ENCODE measurements at regions not wholly inside any gene's neighbourhood (a gene's known extent, or its start where the extent isn't known, plus 50 kb on each side); places are given as distances from the start of the nearest gene placed in this dataset.

DNA sequence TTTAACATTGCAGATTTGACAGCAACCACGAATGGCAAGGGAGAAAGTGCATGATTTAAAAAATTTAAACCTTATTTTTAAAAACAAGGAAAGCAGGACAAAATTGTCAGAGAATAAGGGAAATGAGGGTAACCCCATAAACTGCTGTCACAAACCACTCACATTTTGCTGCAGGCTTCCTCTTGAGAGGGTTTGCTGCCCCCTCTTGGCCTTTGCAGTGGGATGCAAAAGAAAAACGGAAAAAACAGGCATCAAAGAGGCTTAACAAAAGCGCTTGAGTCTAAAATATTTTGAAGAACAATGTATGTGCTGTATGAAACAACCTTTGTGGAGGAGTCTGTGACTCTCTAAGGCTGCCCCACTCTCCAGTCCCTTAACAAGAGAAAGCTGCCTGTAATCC, 91.6 kb downstream of the TMX3 start:
- peak; percentile 69 for DNase-seq (ENCODE audit: low read depth, low spot score)

DNA sequence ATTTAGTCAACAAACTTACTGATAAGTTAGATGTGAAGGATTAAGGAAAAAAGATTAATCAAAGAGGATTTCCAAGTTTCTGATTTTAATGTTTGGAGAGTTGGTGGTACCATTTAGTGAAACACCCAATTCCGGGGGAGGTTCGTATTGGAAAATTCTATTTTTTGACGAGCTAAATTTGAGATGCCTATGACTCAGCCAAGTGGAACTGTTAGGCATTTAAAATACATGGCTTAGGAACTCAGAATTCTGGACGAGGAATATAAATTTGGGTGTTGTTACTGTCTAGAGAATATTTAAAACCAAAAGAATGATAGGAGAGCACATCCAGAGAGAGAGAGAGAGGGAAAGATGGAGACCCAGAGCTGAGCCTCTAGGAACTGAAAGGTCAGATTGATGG, 103.6 kb downstream of the TMX3 start:
- no peak for DNase-seq (ENCODE audit: low read depth, low spot score)

DNA sequence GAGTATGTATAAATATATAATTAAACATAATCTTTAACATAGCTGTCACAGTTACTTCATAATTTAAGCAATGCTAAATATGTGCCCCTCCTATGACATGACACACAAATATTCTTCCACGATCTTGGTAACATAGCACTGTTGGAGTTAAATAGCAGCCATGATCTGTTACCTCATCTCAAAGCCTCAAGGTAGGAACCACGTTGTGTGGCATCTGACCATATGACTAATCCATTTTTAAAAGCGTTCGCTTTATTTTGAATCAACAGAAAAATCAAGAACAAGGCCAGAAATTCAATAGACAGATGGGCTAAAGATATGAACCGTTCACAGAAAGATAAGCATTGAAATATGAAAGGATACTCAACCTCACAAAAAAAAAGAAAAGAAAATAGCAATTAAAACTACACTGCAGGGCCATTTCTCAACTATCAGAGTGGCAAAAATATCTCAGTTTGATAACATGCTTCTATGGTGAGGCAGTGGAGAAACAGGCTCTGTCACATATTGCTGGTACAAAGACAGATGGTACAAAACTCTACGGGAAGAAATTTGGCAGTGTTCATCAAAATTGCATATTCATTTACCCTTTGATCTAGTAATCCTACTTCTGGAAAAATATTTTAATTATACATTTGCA, 105.9 kb downstream of the TMX3 start:
- no peak for DNase-seq (ENCODE audit: low read depth, low spot score)

DNA sequence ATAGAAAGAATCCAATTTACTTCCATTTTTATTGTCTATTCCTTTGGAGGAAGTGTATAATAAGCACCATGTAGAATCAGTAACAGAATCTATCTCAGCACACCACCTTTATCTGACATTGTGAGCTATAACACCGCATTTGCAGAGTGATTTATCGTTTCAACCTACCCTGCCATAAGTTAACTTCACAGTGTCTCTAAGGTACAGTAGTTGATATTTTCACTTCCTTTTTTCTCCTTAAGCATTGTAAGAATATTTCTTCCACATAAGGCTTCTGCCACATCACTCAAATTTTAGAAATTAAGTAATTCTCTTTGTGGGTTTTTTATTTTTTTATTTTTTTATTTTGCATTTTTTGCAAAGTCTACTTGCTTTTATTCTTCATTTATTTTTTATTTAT, 107.1 kb downstream of the TMX3 start:
- no peak for DNase-seq (ENCODE audit: low read depth, low spot score)

DNA sequence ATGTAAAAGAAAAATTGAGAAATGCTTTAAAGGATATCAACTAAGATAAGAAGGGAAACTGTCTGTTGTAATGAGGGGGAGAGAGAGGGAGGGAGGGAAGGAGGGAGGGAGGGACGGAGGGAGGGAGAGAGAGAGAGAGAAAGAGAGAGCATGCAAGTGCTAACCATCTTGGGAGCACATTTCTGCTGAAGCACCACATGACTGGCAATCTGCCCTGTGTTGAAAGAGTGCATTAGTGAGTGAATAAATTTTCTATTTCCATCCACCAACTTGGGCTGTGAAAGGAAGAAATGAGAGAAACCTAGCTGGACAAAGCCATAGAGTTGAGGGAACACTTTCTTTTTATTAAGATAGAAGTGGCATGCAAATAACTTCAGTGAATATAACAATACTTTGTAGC, 110.7 kb downstream of the TMX3 start:
- no peak for DNase-seq (ENCODE audit: low read depth, low spot score)

DNA sequence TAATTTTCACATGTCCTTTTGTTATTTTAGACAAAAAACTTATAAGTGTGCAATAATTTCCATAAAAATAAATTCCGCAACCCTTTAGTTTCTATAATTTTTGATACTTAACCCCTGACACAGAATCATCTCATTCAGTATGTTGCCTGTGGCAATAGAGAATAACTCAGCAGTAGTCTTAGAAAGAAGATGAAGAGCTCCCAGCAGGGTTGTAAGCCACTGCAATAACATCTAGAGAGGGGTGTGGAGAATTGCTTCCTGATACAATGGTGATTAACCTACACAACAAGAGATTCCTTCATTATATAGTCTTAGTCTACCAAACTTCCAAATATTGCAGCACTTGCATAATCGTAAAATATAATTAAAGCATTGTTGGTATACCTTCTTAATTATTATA, 118.9 kb downstream of the TMX3 start:
- no peak for DNase-seq (ENCODE audit: low read depth, low spot score)

DNA sequence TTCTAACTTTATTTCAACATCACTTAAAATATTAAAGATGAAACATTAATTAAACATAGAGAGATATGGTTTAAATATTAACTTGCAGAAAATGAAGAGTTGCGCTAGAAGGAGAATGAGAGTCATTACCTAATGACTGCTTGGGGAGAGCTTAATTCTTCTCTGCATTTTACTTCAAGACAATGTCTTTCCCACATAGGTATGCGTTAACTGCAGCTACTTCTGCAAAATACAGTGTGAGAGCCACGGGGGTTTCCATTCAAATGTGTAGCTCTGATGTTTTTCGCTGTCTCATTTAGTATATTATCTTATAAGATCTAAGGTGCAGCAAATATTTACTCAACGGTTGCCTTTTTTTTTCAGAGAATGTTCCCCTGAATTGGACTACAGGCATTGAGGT, 126.7 kb downstream of the TMX3 start:
- DNase-seq (ENCODE audit: low read depth, low spot score), result no peak

DNA sequence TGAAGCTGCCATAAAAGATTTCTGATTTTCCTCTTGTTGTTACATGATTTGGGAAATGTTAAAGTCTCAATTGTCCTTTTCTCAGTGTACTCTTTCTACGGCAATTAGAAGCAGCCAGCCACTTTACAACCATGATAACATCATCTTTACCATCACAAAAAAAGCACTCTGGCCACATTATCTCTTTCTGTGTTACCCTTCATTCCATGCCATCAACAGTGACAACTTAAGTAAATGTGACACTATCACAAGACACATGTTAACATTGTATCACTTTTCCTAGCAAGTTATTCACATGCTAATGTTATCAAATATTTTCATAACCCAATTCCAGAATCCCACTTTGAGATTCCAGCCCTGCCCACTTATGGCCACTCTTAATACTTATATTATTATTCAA, 131.2 kb downstream of the TMX3 start:
- DNase-seq (ENCODE audit: low read depth, low spot score), result no peak

DNA sequence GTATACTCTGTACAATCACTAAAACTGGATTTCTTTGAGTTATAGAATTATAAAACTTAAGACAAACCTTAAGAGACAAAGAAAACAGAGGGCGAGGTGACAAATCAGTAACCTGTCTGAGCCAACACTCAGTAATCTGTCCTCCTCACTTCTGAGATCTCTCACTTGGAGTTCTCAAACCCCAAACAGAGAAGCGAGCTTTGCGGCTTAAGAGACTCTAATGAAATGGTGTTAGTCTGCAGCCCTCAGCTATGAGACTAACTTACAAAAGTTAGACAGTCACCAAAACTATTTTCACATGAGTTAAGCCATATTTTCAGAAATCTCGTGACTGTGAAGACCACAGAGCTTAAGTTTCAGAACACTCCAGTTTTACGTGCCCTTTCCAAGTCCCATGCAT, 140.6 kb downstream of the TMX3 start:
- no peak for DNase-seq (ENCODE audit: low read depth, low spot score)

DNA sequence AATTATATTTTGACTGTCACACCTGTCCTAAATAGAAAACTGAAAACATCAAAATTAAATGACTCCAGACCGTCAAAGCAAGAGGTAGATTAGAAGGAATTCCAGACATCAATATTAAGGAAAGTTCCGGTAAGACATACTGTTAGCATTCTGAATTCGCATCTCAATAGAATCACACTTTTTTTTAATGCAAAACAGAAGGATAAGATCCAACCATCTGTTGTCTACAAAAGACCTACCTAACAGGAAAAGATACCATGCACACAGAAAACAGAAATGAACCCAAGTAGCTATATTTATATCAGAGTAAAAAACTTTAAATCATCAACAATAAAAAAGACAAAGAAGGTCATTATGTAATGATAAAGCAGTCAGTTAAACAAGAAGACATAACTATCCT, 145.0 kb downstream of the TMX3 start:
- no peak for DNase-seq (ENCODE audit: low read depth, low spot score)

DNA sequence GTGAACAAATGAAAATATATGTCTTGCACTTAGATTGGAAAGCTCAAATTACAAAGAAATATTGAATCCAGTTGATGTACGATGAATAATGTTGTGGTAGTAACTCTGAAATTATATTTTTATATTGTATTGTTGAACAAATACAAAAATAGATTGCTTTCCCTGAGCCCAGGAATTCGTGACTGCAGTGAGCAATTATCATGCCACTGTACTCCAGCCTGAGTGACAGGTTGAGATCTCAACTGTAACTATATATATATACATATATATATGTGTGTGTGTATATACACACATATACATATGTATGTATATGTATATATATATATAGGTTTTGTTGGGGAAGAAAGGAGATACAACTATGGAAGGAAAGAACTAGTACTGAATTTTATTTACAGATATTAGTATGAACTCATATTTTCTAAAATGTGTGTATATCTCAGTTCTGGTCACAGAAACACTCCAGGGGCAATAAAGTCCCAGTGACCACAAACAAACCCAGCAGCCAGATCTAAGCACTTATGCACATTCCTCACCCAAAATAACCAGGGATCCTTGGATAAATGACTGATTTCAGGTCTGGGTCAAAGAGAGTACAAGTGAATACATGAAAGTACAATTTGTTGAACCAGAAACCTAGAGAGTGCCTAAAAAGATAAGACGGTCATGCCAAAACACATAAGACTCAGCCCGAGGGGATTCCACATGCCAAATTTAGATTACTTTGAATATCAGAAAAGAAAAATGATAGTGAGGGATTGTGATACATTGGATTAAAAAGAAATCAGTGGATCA, 146.3 kb downstream of the TMX3 start:
- no peak for DNase-seq (ENCODE audit: low read depth, low spot score)

DNA sequence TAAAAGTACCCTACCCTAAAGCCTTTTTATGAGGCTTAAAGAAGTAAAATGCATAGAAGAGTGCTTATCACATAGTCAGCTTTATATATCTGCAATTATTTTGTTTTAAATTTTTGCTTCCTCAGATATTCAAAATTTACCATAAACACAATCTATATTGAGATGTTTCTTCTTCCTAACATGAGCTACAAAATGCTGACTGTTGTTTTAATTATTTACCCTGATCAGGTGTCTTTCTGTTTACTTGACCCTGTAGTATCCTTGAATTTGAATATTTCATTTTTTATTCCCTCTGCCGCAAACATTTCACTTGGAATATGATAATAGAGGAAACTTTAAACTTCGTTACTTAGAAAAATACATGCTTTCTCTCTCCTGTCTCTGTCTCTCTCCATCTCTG, 147.9 kb downstream of the TMX3 start:
- DNase-seq (ENCODE audit: low read depth, low spot score), result no peak

DNA sequence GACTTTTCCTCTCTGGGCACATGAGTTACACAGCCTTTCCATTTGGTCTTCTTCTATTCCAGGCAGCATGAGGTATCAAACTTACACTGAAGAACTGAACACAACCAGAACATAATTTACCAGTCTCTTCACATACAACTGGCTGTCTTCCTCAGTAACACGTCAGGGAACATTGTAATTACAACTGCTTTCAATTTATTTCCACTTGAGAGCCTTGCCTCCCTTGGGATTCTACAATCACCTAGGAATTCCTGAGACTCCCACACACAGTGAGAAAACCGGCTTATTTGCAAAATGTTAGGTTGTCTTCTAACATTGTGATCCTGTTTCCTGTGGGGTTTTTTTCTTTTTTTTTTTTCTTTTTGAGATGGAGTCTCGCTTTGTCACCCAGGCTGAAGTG, 149.9 kb downstream of the TMX3 start:
- no peak for DNase-seq (ENCODE audit: low read depth, low spot score)

DNA sequence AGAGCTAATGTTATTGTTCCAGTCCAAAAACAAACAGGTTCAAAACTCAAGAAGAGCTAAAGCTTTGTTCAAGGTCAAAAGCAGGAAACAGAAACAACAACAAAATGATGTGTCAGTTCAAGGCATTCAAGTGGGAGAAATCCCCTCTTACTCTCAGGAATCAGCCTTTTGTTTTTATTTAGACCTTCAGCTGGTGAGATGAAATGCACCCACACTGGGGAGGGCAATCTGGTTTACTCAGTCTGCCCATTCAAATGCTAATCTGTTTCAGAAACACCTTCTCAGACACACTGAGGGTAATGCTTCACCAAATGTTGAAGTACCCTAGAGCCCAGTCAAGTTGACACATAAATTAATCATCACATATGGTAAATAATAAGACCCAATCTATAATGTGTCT, 150.6 kb downstream of the TMX3 start:
- DNase-seq (ENCODE audit: low read depth, low spot score), result no peak

DNA sequence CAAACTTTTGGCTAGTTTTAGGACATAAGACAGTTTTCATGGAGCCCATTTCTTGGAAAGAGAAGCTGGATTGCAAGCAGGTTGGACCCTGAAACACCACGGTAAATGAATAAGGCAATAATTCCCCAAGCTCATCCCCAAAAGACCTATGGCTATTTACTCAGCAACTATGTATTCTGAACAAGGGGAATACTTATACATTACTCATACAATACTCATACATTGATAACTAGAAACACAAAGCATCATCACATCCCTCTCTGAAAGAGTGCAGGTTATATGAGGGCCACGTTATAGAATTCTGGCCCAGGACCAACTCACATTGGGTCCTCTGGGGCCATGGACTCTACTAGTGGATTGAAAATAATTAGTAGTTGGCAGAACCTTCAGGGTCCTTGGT, 154.8 kb downstream of the TMX3 start:
- DNase-seq (ENCODE audit: low read depth, low spot score), result no peak

DNA sequence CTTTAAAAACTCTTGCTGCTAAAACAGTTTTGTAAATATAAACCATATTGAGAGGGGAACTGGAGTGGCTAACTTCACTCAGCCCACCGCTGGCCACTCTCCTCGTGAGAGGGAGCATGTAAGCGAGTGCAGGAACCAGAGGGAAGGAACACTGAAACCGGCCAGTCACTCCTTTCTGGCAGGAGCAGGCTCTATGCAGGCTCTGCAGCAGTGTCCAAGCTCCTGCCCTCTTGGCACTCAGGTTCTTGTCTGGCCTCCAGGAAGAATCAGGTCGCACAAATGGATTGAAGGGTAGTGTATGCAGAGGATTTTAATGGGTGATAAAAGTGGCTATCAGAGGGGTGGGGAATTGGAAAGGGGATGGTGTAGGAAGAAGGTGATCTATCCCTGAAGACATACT, 157.7 kb downstream of the TMX3 start:
- no peak for DNase-seq (ENCODE audit: low read depth, low spot score)

DNA sequence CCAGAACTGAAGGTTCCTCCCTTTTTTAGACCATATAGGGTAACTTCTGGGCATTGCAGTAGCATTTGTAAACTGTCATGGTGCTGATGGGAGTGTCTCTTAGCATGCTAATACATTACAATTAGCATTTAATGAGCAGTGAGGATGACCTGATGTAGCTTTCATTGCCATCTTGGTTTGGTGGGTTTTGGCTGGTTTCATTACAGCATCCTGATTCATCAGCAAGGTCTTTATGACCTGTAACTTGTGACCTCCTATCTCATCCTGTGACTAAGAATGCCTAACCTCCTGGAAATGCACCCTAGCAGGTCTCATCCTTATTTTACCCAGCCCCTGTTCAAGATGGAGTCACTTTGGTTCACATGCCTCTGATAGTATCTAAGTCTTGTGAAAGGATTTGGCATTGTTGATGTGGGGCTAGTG, 159.0 kb downstream of the TMX3 start:
- no peak for DNase-seq (ENCODE audit: low read depth, low spot score)

DNA sequence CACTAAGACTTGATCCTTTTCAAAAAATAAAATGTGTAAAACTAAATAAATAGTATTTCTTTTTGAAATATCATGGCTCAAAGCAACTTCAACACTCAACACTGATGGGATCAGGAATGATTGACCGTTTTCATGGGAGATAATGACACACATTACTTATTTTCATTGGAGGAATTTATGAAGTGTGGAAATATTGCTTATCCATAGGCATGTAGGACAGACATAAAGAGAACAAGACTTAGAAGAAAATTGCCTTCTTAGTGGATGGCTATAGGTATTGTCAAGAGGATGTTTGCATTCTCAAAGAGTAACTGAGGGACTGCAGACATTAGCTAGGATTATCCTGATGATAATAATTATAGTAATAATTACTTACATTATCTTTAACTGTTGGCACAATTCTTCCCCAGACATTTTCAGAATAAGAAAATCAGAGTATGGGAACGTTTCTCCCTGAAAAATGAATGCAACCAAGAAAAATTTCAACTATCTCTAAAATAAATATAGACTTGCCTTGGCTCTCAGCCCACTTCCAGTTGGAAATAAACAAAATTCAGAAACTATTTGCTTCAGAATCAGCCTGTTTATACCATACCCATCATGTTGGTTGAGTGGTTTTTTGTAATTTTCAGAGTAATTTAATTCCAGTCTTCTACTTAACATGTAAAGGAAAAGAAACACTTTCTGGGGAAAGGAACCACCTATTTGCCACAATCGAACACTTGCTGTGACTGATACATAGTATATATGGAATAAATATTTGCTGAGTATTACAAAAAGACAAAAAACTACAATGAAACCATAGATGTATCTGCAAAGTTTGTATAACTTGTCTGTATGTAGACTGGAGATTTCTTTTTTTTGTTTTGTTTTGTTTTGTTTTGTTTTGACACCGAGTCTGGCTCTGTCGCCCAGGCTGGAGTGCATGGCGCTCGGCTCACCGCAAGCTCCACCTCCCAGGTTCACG, 165.7 kb downstream of the TMX3 start:
- peak; percentile 29 for DNase-seq (ENCODE audit: low read depth, low spot score)

DNA sequence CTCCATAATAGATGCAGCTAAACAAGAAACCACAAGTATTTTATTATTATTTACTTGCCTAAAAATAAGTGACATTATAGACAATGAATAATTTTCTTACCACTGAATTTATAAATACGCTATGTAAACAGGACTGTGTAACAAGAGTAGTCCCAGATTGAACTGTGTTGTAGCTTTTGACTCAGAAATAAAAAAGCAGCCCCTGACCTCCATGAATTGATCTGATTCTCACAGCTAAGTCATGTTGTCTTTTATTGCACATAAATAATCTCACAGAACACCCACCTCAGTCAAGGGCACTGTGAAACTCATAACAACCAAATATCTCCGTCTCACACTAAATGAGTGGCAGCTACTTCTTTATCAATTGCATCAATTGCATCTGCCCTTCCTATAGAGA, 171.6 kb downstream of the TMX3 start:
- no peak for DNase-seq (ENCODE audit: low read depth, low spot score)

DNA sequence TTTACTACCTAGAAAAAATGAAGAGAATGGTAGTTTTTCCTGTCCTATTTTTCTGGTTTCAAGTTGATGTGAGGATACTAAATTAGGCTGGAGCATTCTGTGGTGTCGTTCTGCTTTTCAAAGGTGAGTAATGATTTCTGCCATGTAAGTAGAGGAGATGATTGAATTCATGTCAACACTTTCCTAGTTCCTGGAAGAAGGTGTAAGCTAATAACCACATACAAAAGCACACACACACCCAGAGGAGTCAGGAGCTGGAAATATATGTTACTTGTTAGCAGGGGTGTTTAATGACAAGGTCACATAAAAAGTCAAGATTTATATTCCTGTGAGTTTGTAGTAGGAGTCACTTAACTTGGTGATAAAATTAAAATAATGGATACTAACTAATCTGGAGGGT, 172.1 kb downstream of the TMX3 start:
- no peak for DNase-seq (ENCODE audit: low read depth, low spot score)

DNA sequence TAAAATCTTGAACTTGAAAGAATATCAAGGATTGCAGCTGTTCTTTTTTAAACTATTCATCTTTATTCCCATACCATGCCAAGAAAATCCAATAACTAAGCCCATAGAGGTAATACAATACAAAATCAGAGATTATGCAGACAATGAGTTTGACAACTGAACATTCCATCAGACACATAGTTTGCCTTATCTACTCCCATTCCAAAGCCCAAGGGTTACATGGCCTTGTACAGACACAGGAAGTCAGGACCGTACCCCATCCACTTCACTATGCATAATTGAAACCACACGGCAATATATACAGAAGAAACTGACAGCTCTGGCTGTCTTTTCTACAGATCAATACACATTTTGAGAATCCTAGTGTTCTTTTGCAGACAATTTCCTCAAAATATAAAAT, 181.3 kb downstream of the TMX3 start:
- DNase-seq (ENCODE audit: low read depth, low spot score), result no peak

DNA sequence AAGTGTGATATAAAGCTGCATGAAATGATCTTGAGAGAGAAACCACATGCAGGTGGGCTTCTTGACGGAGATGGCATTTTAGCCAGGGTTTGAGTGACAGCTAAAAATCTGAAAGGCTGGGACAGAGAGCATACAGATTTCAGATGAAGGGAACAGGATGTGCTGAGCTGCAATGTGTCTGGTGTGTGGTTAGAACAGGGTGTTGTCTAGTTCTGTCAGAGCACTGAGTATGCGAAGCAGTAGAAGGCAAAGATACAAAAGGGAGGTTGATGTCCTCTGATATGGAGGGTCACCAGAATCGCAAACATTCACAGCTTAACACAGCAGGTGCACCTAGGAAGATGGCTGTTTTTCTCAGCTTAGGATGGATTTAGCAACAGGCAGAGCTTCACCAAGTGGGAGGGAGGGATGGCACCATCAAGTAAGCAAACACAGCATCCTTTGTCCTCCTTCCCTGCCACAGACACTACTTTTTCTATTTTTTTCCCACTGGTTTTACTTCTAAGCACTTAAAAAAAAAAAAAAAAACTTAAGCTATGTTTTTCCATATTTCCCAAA, 182.5 kb downstream of the TMX3 start:
- no peak for DNase-seq (ENCODE audit: low read depth, low spot score)
